ENCODE measurements at regions not wholly inside any gene's neighbourhood (a gene's known extent, or its start where the extent isn't known, plus 50 kb on each side); places are given as distances from the start of the nearest gene placed in this dataset.

DNA sequence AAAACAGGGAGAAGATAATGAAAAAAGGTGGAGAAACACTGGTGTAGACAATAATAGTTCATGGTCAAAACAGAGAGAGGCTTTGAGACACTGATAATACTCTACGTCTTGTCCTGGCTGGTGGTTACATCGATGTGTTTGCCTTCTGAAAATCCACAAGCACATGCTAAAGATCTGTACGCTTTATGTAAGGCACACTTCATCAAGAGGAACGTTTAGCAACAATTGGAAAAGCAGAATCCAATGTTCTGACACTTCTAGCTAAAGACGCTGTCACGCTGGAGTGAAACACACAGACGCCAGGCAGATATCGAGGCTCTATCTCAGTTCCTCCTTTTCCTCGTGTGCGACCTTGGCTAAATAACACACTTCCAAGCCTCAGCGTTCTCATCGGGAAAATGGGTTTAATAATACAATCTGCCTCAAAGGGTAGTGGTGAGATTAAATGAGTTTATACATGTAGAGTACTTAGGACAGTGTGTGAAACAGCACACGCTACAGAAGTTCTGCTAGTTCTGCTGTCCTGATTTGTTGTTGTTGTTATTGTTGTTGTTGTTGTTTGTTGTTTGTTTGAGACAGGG, 386.1 kb downstream of the SETD4 start:
- no TSS peak for BruUV-seq (replicated peaks)
- in situ Hi-C loops (cut with HindIII; ENCODE audit: low pct_unique_long_range_greater_than_20kb, low sequenced_read_pairs) = no loop called here
- DNase-seq (ENCODE audit: low read depth, low spot score) = no peak
- H3K4me3 ChIP-seq (ENCODE audit: low read depth in 2 of 2, low read length in 2 of 2) = no peak overlapping the region
- ChIA-PET CTCF (no interaction called here), POLR2A (no interaction called here)
- no peaks in the 10 kb centered on the region for H3K4me1 ChIP-seq (ENCODE audit: control insufficient read depth, insufficient read depth, low read length)
- H3K9me3 ChIP-seq (ENCODE audit: control insufficient read depth, insufficient read depth, low read depth, low read length) = no peaks in the 10 kb centered on the region
- H3K36me3 ChIP-seq (ENCODE audit: control insufficient read depth, insufficient read depth, low read length) = no peaks in the 10 kb centered on the region
- intact Hi-C loops (cut with micrococcal nuclease; ENCODE audit: unreplicated experiment) = no loop called here
- no peak for ATAC-seq
- no peak overlapping the region for H3K27ac ChIP-seq (ENCODE audit: low read length)
- no peaks in the 10 kb centered on the region for H3K27me3 ChIP-seq (ENCODE audit: control insufficient read depth, insufficient read depth, low read length)
- TF ChIP-seq, protein P1, sequence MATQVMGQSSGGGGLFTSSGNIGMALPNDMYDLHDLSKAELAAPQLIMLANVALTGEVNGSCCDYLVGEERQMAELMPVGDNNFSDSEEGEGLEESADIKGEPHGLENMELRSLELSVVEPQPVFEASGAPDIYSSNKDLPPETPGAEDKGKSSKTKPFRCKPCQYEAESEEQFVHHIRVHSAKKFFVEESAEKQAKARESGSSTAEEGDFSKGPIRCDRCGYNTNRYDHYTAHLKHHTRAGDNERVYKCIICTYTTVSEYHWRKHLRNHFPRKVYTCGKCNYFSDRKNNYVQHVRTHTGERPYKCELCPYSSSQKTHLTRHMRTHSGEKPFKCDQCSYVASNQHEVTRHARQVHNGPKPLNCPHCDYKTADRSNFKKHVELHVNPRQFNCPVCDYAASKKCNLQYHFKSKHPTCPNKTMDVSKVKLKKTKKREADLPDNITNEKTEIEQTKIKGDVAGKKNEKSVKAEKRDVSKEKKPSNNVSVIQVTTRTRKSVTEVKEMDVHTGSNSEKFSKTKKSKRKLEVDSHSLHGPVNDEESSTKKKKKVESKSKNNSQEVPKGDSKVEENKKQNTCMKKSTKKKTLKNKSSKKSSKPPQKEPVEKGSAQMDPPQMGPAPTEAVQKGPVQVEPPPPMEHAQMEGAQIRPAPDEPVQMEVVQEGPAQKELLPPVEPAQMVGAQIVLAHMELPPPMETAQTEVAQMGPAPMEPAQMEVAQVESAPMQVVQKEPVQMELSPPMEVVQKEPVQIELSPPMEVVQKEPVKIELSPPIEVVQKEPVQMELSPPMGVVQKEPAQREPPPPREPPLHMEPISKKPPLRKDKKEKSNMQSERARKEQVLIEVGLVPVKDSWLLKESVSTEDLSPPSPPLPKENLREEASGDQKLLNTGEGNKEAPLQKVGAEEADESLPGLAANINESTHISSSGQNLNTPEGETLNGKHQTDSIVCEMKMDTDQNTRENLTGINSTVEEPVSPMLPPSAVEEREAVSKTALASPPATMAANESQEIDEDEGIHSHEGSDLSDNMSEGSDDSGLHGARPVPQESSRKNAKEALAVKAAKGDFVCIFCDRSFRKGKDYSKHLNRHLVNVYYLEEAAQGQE (IDR thresholded peaks at IDR 0.05; ENCODE audit: insufficient read depth in 1 of 2, low read depth in 2 of 2, low read length in 1 of 2) = no peak

DNA sequence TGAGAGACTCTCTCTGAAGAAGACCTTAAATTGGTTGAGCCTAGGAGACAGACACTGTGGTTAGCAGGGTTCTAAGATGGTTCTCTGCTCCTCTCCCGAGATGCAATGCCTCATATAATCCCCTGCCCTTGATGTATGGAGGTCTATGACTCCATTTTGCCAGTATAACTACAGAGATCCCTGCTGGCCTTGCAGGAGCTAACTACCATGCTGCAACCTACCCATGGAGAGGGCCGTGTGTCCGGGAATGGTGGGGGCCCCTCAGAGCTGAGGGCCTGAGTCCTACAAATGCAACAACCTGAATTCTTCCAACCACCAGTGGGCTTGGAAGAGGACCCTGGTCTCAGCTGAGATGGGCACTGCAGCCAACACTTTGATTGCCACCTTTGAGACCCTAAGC, 388.0 kb downstream of the SETD4 start:
- no peaks in the 10 kb centered on the region for H3K27me3 ChIP-seq (ENCODE audit: control insufficient read depth, insufficient read depth, low read length)
- no peak for ATAC-seq
- no peak for DNase-seq (ENCODE audit: low read depth, low spot score)
- TF ChIP-seq SIN3A (IDR thresholded peaks at IDR 0.05; ENCODE audit: borderline replicate concordance, insufficient read depth, low read depth, low read length) (no peak), POLR2AphosphoS5 (IDR thresholded peaks at IDR 0.05; ENCODE audit: low read depth, low read length) (no peak), TCF7L2 (IDR thresholded peaks at IDR 0.05; ENCODE audit: low read depth, low read length) (no peak)
- TF ChIP-seq, protein P2, sequence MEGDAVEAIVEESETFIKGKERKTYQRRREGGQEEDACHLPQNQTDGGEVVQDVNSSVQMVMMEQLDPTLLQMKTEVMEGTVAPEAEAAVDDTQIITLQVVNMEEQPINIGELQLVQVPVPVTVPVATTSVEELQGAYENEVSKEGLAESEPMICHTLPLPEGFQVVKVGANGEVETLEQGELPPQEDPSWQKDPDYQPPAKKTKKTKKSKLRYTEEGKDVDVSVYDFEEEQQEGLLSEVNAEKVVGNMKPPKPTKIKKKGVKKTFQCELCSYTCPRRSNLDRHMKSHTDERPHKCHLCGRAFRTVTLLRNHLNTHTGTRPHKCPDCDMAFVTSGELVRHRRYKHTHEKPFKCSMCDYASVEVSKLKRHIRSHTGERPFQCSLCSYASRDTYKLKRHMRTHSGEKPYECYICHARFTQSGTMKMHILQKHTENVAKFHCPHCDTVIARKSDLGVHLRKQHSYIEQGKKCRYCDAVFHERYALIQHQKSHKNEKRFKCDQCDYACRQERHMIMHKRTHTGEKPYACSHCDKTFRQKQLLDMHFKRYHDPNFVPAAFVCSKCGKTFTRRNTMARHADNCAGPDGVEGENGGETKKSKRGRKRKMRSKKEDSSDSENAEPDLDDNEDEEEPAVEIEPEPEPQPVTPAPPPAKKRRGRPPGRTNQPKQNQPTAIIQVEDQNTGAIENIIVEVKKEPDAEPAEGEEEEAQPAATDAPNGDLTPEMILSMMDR (IDR thresholded peaks at IDR 0.05) = no peak
- TF ChIP-seq, protein P1 (IDR thresholded peaks at IDR 0.05; ENCODE audit: insufficient read depth in 1 of 2, low read depth in 2 of 2, low read length in 1 of 2) = no peak
- H3K27ac ChIP-seq (ENCODE audit: low read length) = no peak overlapping the region
- H3K4me1 ChIP-seq (ENCODE audit: control insufficient read depth, insufficient read depth, low read length) = no peaks in the 10 kb centered on the region
- POLR2A ChIA-PET = no interaction called here
- H3K4me3 ChIP-seq (ENCODE audit: low read depth in 2 of 2, low read length in 2 of 2) = no peak overlapping the region
- no peaks in the 10 kb centered on the region for H3K36me3 ChIP-seq (ENCODE audit: control insufficient read depth, insufficient read depth, low read length)
- CTCF ChIA-PET = no interaction called here
- no peaks in the 10 kb centered on the region for H3K9me3 ChIP-seq (ENCODE audit: control insufficient read depth, insufficient read depth, low read depth, low read length)
- intact Hi-C loops (cut with micrococcal nuclease; ENCODE audit: unreplicated experiment) = no loop called here
- no TSS peak for BruUV-seq (replicated peaks)
- in situ Hi-C loops (cut with HindIII; ENCODE audit: low pct_unique_long_range_greater_than_20kb, low sequenced_read_pairs) = no loop called here
